Immature natural killer cell (primary cell): ENCODE measurements at regions not wholly inside any gene's neighbourhood (a gene's known extent, or its start where the extent isn't known, plus 50 kb on each side); places are given as distances from the start of the nearest gene placed in this dataset.

ENCODE experiments used
- DNase-seq, 3 donors: peaks; one replicate each; pipeline ENCODE4 v3.0.0; 2022; ENCODE audit warnings: mixed read lengths in 1 of 3
- H3K27ac Mint-ChIP-seq, 6 donors: one replicate each; pipeline ENCODE4 v1.8.0; 2020; ENCODE audit warnings: mixed read lengths in 6 of 6, mild to moderate bottlenecking in 5 of 6, inconsistent platforms in 4 of 6, moderate library complexity in 3 of 6
- H3K27me3 Mint-ChIP-seq, 3 donors: one replicate each; pipeline ENCODE4 v1.8.0; 2020 to 2021; ENCODE audit warnings: low read depth in 3 of 3, mild to moderate bottlenecking in 3 of 3, mixed read lengths in 3 of 3, moderate library complexity in 3 of 3, inconsistent platforms in 1 of 3
- H3K36me3 Mint-ChIP-seq, 3 donors: one replicate each; pipeline ENCODE4 v1.8.0; 2020; ENCODE audit warnings: mixed read lengths in 3 of 3, inconsistent platforms in 2 of 3, mild to moderate bottlenecking in 2 of 3
- H3K4me1 Mint-ChIP-seq, 2 donors: one replicate each; pipeline ENCODE4 v1.8.0; 2020; ENCODE audit warnings: inconsistent platforms in 2 of 2, mild to moderate bottlenecking in 2 of 2, mixed read lengths in 2 of 2, moderate library complexity in 1 of 2
- H3K4me3 Mint-ChIP-seq, 5 donors: one replicate each; pipeline ENCODE4 v1.8.0; 2020; ENCODE audit warnings: mild to moderate bottlenecking in 5 of 5, mixed read lengths in 5 of 5, inconsistent platforms in 3 of 5, moderate library complexity in 3 of 5
- H3K9me3 Mint-ChIP-seq, 6 donors: one replicate each; pipeline ENCODE4 v1.8.0; 2020; ENCODE audit warnings: mild to moderate bottlenecking in 6 of 6, mixed read lengths in 6 of 6, inconsistent platforms in 4 of 6, moderate library complexity in 3 of 6

DNA sequence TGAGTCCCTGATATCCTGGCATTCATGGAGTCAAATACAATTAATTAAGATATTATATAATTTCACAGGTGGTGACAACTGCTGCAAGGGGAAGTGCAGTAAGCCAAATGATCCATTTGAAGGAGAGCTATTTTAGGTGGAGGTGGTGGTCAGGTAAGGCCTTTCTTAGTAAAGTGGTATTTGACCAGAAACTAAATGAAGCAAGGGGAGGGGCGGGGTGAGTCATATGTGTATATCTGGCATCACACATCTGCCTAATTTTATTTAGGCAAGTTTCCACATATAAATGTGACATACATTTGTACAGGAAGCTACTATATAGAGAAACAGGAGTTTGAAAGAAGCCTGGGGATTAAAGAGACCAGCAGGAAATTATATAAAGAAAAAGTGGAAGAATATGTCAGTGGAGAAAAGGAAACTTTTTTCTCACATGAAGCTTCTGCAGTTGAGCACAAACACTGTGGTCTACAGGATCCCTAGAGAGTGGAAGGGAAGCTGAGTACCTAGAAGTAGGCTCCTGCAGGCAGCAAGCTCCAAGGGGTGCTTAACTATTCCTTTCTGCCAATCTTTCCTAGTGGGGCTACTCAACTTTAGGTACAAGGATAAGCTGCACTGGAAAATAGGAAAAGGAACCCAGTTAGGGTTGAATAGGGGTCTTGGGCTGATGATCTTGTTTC lies 99.6 kb downstream of the OGFRL1 start:
- Mint-ChIP-seq H3K4me3 (no peak overlapping the region), H3K4me1 (no peaks in the 10 kb centered on the region), H3K27ac (no peak overlapping the region), H3K9me3 (peaks cover 0 to 5% (median 0%) of the 10 kb centered on the region in 6 donors), H3K36me3 (no peaks in the 10 kb centered on the region), H3K27me3 (peaks cover 0 to 9% (median 0%) of the 10 kb centered on the region in 3 donors)
- no peak for DNase-seq

DNA sequence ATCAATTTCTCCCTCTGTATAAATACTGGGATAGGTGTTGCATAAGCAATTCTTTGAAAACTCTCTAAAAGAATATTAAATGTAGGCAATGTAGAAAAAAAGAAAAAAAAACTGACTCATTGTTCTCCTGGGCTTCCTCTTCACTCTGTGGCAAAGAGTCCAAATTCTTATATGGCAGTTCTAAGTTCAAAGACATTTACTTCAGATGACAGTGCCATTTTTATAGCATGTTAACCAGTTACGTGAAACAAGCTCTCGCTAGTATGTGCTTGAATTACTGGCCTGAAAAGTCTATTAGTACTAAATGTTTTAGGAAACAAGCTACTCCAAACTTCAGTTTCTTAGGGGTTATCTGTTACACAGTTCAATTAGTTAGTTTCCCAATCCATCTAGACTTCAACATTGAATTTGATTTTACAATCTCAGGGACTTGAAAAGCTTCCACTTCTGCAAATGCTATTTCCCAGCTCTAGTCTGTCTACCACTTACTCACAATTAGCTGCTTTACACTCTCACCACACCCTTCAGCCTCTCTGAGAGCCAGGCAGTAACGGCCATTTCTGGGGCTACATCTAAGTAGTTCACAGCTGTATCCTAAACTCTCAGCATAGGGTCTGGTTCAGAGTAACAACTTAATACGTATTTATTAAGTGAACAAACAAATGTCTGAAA lies 100.4 kb downstream of the OGFRL1 start:
- DNase-seq, result no peak
- peaks cover 0 to 5% (median 0%) of the 10 kb centered on the region in 6 donors for H3K9me3 Mint-ChIP-seq
- peaks cover 0 to 9% (median 0%) of the 10 kb centered on the region in 3 donors for H3K27me3 Mint-ChIP-seq
- H3K4me3 Mint-ChIP-seq, result no peak overlapping the region
- no peaks in the 10 kb centered on the region for H3K36me3 Mint-ChIP-seq
- H3K27ac Mint-ChIP-seq, result no peak overlapping the region
- H3K4me1 Mint-ChIP-seq, result no peaks in the 10 kb centered on the region

DNA sequence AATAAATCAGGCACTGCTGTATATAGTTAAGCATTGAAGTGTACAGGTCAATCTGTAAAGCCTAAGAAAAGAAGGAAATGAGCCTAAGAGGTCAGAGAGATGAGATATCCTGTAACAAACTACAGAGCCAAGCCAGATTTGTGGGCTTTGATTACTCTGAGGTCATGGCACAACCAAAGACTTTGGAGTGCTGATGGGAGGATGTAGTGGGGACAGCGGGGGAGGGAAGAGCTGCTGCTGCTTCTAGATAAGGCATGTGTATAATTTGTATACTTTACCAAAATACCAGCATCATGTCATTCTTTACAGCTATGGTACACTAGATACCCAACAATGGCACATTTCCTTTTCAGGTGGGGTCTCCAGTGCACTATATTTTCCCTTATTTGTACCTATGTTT lies 102.5 kb downstream of the OGFRL1 start:
- no peak overlapping the region for H3K27ac Mint-ChIP-seq
- H3K9me3 Mint-ChIP-seq, result peaks cover 0 to 6% (median 0%) of the 10 kb centered on the region in 6 donors
- H3K4me3 Mint-ChIP-seq, result no peak overlapping the region
- H3K4me1 Mint-ChIP-seq, result no peaks in the 10 kb centered on the region
- no peak for DNase-seq
- H3K27me3 Mint-ChIP-seq, result peaks cover 0 to 9% (median 0%) of the 10 kb centered on the region in 3 donors
- H3K36me3 Mint-ChIP-seq, result no peaks in the 10 kb centered on the region

DNA sequence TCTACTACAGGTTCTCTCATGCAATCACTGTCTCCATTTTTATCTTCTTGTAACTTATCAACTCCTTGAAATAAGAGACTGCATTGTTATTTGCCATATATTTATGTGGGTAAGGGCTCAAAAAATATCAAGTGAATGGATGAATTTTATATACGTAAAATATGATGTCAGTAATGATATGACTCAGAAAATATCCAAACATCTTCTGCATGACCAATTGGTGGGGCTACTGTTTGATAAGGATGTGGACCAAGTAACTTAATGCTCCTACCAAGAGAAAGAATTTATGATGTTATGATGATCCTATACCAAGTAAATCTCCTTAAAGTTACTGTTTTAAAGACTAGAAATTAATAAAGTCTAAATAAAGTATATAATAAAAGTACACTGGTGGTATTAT lies 103.7 kb downstream of the OGFRL1 start:
- H3K9me3 Mint-ChIP-seq, result peaks cover 0 to 6% (median 0%) of the 10 kb centered on the region in 6 donors
- peaks cover 0 to 12% (median 0%) of the 10 kb centered on the region in 3 donors for H3K27me3 Mint-ChIP-seq
- no peaks in the 10 kb centered on the region for H3K36me3 Mint-ChIP-seq
- DNase-seq, result no peak
- H3K4me1 Mint-ChIP-seq, result no peaks in the 10 kb centered on the region
- no peak overlapping the region for H3K27ac Mint-ChIP-seq
- no peak overlapping the region for H3K4me3 Mint-ChIP-seq

DNA sequence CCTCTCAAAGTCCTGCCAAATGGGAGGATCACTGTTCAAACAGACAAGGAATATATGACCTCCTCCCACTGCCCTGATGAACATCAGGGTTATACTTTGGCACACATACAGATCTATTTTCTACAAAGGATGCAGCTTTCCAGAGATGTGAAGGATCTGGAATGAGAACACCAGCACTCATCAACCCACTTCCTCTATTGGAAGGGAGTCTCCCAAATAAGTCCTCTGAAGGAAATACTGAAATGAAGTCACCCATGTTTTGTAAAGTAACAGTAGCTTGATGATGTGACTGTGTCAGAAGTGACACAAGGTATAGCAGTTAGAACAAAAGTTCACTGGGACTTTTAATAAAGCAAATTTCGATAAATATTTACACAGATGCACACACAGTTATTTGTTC lies 104.9 kb downstream of the OGFRL1 start:
- no peak for DNase-seq
- H3K4me1 Mint-ChIP-seq, result no peaks in the 10 kb centered on the region

DNA sequence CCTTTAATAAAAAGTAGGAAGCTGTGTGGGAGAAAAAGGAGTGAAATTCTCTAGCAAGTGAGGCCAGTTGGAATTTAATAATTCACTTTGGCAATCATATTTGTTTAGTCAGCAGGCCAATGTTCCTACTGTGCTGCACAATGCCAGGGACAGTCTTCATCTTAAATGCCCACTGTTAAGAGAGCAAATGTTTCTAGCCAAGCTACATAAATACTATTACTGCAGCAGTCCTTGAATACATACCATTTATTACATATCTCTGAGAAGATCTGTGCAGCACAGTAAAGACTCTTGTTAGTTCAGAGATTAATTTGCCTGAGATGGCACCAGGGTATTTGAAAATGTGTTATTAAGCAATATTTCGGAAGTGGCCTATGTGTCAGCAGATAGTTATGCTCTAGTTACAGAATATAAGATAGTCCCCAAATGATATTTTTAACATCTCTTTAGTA lies 105.4 kb downstream of the OGFRL1 start:
- Mint-ChIP-seq H3K27ac (no peak overlapping the region), H3K36me3 (no peaks in the 10 kb centered on the region)

More for the DNA sequence above, 104.9 kb downstream of the OGFRL1 start:
- Mint-ChIP-seq H3K9me3 (peaks cover 0 to 7% (median 0%) of the 10 kb centered on the region in 6 donors), H3K27ac (no peak overlapping the region), H3K4me3 (no peak overlapping the region), H3K36me3 (no peaks in the 10 kb centered on the region), H3K27me3 (peaks cover 0 to 12% (median 0%) of the 10 kb centered on the region in 3 donors)

DNA sequence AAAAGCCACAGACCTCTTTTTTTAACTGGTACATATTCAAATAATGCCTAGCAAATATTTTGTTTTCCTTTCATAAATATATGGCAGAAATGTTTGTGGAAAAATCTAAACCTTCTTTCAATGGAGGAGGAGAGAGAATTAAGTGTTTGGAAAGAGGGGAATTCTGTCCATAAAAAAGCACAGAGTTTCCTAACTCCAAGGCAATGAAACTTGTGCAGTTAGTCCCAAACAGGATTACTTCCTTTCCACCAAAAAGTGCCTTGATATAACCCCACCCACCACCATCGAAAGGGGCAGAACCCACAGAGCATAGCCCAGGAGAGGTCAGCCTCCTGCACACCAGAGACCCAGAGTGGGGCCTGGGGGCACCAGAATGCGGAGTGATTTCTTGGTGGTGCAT lies 106.3 kb downstream of the OGFRL1 start:
- no peaks in the 10 kb centered on the region for H3K36me3 Mint-ChIP-seq
- no peaks in the 10 kb centered on the region for H3K4me1 Mint-ChIP-seq

More for the DNA sequence above, 105.4 kb downstream of the OGFRL1 start:
- Mint-ChIP-seq H3K4me3 (no peak overlapping the region), H3K9me3 (peaks cover 0 to 7% (median 0%) of the 10 kb centered on the region in 6 donors), H3K27me3 (peaks cover 0 to 7% (median 0%) of the 10 kb centered on the region in 3 donors), H3K4me1 (no peaks in the 10 kb centered on the region)
- no peak for DNase-seq

DNA sequence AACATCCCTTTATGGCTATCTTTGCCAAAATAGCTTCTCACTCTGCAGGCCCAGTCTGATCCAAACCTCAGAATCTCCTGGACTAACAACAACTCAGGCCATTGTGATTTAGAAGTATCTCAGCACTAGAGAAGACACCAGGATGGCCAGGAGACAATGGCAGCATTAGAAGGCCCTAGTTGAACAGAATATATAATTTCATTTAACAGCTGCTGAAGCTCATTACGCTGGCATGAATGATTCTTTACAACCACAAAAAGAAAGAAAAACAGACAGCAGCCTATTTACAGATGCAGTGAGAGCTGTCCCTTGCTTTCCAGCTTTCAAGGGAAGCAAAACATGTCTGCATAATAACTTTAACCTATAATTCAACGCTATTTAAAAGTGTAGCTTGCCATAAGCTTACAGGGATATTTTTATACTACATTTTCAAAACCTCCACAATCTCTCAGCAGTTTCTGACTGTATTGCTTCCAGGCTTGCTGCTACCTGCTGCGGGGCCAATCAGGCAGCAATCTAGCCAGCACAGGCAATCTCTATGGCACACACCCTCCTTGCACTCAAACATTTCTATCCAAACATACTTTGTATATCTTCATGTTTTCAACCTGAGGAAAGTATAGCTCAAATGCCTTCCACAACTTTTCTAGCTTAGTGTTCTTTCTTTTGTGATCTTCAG lies 107.3 kb downstream of the OGFRL1 start:
- Mint-ChIP-seq H3K27ac (no peak overlapping the region), H3K36me3 (no peaks in the 10 kb centered on the region), H3K27me3 (peaks cover 0 to 5% (median 2%) of the 10 kb centered on the region in 3 donors), H3K4me3 (no peak overlapping the region), H3K9me3 (peaks cover 0 to 7% (median 0%) of the 10 kb centered on the region in 6 donors), H3K4me1 (no peaks in the 10 kb centered on the region)
- DNase-seq, result no peak

More for the DNA sequence above, 106.3 kb downstream of the OGFRL1 start:
- Mint-ChIP-seq H3K9me3 (peaks cover 0 to 7% (median 0%) of the 10 kb centered on the region in 6 donors), H3K4me3 (no peak overlapping the region), H3K27ac (no peak overlapping the region), H3K27me3 (peaks cover 0 to 5% (median 0%) of the 10 kb centered on the region in 3 donors)
- no peak for DNase-seq

DNA sequence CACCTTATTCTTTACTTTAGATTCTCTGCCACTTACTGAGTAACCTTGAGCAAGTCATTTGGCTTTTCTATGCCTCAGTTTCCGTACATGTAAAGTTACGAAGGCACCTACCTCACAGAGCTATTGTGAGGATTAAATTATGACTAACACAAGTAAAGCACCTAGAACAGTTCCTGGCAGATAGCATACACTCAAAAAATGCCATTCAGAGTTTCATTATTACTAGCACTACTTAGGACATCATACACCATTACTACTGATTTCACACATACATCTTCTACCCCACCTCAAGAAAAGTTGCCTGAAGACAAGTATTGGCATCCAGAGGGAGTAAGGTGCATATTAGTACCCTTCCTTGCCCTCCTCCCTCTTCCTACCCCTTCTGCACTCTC lies 107.8 kb downstream of the OGFRL1 start:
- H3K4me1 Mint-ChIP-seq, result no peaks in the 10 kb centered on the region
- DNase-seq, result no peak
- H3K36me3 Mint-ChIP-seq, result no peaks in the 10 kb centered on the region
- H3K27ac Mint-ChIP-seq, result no peak overlapping the region
- peaks cover 0 to 7% (median 0%) of the 10 kb centered on the region in 6 donors for H3K9me3 Mint-ChIP-seq
- no peak overlapping the region for H3K4me3 Mint-ChIP-seq
- H3K27me3 Mint-ChIP-seq, result peaks cover 0 to 5% (median 2%) of the 10 kb centered on the region in 3 donors

DNA sequence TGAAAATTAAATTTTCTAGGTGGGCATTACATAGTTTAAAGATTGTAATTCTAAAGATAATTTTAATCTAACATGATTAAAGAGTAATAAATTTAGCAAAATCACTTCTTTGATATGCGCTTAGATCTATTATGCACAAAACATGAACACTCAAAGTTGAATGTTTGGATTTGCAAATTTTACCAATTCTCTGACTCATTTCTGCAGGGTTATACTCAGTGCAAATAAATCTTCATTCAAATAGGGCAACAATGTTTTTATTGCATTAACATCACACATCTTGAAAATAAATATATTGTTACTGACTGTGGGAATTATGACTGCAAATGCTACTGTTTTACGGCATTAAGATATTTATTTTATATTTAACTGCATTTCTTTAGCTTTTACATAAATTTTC lies 110.7 kb downstream of the OGFRL1 start:
- Mint-ChIP-seq H3K36me3 (no peaks in the 10 kb centered on the region), H3K27me3 (peaks cover 0 to 3% (median 2%) of the 10 kb centered on the region in 3 donors), H3K27ac (no peak overlapping the region), H3K4me1 (no peaks in the 10 kb centered on the region), H3K9me3 (peaks cover 0 to 3% (median 0%) of the 10 kb centered on the region in 6 donors), H3K4me3 (no peak overlapping the region)
- DNase-seq, result no peak

DNA sequence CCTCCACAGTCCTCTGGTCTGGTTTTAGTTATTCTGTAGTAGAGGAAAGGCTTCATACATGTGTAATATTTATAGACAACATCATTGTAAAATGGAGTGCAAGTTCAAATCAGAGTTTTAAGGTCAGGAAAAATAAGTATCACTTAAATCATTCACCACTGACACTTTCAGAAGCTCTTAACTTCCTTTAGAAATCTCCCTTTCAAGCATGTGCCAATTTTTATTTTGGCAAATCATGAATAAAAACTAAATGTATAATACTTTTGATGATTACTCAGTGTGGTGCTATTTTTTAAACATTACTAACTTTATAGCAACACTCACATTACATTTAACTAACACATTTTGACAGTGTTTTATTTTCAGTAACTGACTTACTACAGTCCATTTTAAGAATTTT lies 112.2 kb downstream of the OGFRL1 start:
- Mint-ChIP-seq H3K36me3 (no peaks in the 10 kb centered on the region), H3K4me3 (no peak overlapping the region), H3K27me3 (peaks cover 0 to 3% (median 2%) of the 10 kb centered on the region in 3 donors), H3K27ac (no peak overlapping the region), H3K9me3 (peaks cover 0 to 3% (median 0%) of the 10 kb centered on the region in 6 donors), H3K4me1 (no peaks in the 10 kb centered on the region)
- no peak for DNase-seq

DNA sequence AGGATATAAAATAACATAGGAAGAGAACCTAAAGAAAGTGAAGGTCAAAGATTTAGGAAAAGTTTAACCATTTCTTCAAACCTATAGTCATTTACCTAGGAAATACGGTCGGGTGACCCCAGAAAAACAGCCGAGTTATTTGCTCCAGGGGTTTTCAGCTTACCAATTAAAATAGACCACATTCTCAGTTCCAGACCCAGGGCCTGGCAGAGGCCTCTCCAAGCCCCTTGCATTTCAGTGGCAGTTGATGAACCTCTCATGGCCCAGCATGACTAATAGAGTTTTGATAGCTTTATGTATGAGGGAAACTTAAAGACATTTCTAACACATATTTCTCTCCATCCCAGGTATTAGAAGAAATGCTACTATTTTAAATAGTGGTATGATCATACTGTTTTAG lies 113.5 kb downstream of the OGFRL1 start:
- Mint-ChIP-seq H3K36me3 (no peaks in the 10 kb centered on the region), H3K4me1 (no peaks in the 10 kb centered on the region), H3K27ac (no peak overlapping the region), H3K27me3 (peaks cover 0 to 2% (median 0%) of the 10 kb centered on the region in 3 donors), H3K9me3 (peaks cover 0 to 1% (median 0%) of the 10 kb centered on the region in 6 donors), H3K4me3 (no peak overlapping the region)
- no peak for DNase-seq

DNA sequence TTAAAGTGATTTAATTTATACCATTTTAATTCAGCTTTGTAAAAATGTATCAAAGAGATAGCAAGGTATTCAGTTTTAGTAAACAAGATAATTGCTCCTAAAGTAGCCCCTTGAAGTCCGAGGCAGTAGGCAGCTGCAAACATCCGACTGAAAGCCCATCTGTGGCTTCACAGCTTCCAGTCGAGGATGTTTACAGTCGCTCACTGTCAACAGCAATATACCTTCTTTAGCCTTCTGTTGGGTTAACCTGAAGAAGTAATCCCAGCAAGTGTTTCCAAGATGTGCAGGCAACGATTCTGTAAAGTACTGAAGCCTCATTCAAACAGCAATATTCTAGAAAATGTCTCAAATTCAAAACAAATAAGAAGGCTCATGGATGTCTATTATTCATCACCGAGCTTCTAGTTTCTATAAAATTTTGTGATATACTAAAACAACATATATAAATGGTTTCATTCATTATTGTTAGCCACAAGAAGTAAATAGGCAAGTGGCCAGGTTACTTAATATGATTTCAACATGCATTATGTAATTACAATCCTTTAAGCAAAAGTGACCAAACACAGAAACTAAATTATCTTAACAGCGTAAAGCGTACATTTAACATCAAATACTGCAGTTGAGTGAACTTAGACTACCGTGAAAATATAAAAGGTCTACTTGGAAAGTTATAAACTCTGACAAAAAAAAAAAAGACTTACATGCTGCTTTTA lies 115.0 kb downstream of the OGFRL1 start:
- DNase-seq, result no peak
- peaks cover 0 to 3% (median 2%) of the 10 kb centered on the region in 3 donors for H3K27me3 Mint-ChIP-seq
- H3K4me1 Mint-ChIP-seq, result no peaks in the 10 kb centered on the region
- H3K27ac Mint-ChIP-seq, result no peak overlapping the region
- H3K9me3 Mint-ChIP-seq, result no peaks in the 10 kb centered on the region
- H3K4me3 Mint-ChIP-seq, result no peak overlapping the region
- no peaks in the 10 kb centered on the region for H3K36me3 Mint-ChIP-seq
